Activated naive CD8-positive, alpha-beta T cell treated with anti-CD3 and anti-CD28 coated beads, Interleukin-2, amount 10 ng/mL, durations not matched to agents 7 days and 5 days (primary cell): ENCODE measurements at regions not wholly inside any gene's neighbourhood (a gene's known extent, or its start where the extent isn't known, plus 50 kb on each side); places are given as distances from the start of the nearest gene placed in this dataset.

Experiments
- ATAC-seq: fragments of 150-1000 bp; cut with Tn5 transposase; one replicate; pipeline ENCODE4 v1.10.0; 2021; ENCODE audit warnings: low read depth, moderate library complexity
- POLR2A ChIA-PET: fragments of 350-600 bp; sonication (Branson Sonifier 250); formaldehyde crosslinking; loops from one replicate; lab custom pipeline; 2021; ENCODE audit warnings: antibody characterized with exemption; lab: Charles Lee
- DNase-seq: peaks from one replicate; pipeline ENCODE4 v3.0.0; 2021
- H3K27ac Mint-ChIP-seq: one replicate; pipeline ENCODE4 v1.8.0; 2022; ENCODE audit warnings: mild to moderate bottlenecking, mixed read lengths
- H3K27me3 Mint-ChIP-seq: one replicate; pipeline ENCODE4 v1.8.0; 2022; ENCODE audit warnings: mild to moderate bottlenecking, moderate library complexity, mixed read lengths
- H3K36me3 Mint-ChIP-seq: one replicate; pipeline ENCODE4 v1.8.0; 2021; ENCODE audit warnings: mild to moderate bottlenecking, mixed read lengths
- H3K4me1 Mint-ChIP-seq: one replicate; pipeline ENCODE4 v1.8.0; 2021; ENCODE audit warnings: mixed read lengths
- H3K4me3 Mint-ChIP-seq: one replicate; pipeline ENCODE4 v1.8.0; 2022; ENCODE audit warnings: mild to moderate bottlenecking, moderate library complexity, mixed read lengths
- H3K9me3 Mint-ChIP-seq: one replicate; pipeline ENCODE4 v1.8.0; 2021; ENCODE audit warnings: mixed read lengths

- Mint-ChIP-seq H3K4me3 (no peak overlapping the region), H3K27ac (no peak overlapping the region), H3K9me3 (peaks cover 3% of the 10 kb centered on the region)
Measured at GRCh38 chr1:106120789-106121188, 935.7 kb upstream of the PRMT6 start.

GRCh38 chr1:106121728-106122127 lies 934.7 kb upstream of the PRMT6 start:
- Mint-ChIP-seq H3K27ac (no peak overlapping the region), H3K36me3 (no peaks in the 10 kb centered on the region), H3K9me3 (peaks cover 5% of the 10 kb centered on the region), H3K4me1 (no peaks in the 10 kb centered on the region), H3K27me3 (no peaks in the 10 kb centered on the region), H3K4me3 (no peak overlapping the region)
- POLR2A ChIA-PET = no interaction called here
- DNase-seq (no peak), ATAC-seq (no peak)

More at GRCh38 chr1:106120789-106121188, 935.7 kb upstream of the PRMT6 start:
- POLR2A ChIA-PET = no interaction called here
- ATAC-seq (no peak), DNase-seq (no peak)
- Mint-ChIP-seq H3K36me3 (no peaks in the 10 kb centered on the region), H3K4me1 (no peaks in the 10 kb centered on the region), H3K27me3 (no peaks in the 10 kb centered on the region)

GRCh38 chr1:106134561-106134960 lies 921.9 kb upstream of the PRMT6 start:
- Mint-ChIP-seq H3K4me1 (no peaks in the 10 kb centered on the region), H3K4me3 (no peak overlapping the region)
- POLR2A ChIA-PET = no interaction called here

GRCh38 chr1:106173101-106173500 lies 883.4 kb upstream of the PRMT6 start:
- H3K36me3 Mint-ChIP-seq = no peaks in the 10 kb centered on the region
- ATAC-seq = no peak
- peaks cover 4% of the 10 kb centered on the region for H3K9me3 Mint-ChIP-seq
- H3K27me3 Mint-ChIP-seq = no peaks in the 10 kb centered on the region
- POLR2A ChIA-PET = no interaction called here
- no peak for DNase-seq
- no peaks in the 10 kb centered on the region for H3K4me1 Mint-ChIP-seq
- no peak overlapping the region for H3K27ac Mint-ChIP-seq
- no peak overlapping the region for H3K4me3 Mint-ChIP-seq

More at GRCh38 chr1:106134561-106134960, 921.9 kb upstream of the PRMT6 start:
- Mint-ChIP-seq H3K27me3 (no peaks in the 10 kb centered on the region), H3K27ac (no peak overlapping the region), H3K36me3 (no peaks in the 10 kb centered on the region), H3K9me3 (no peaks in the 10 kb centered on the region)
- no peak for DNase-seq
- ATAC-seq = no peak

GRCh38 chr1:106178791-106179190 lies 877.7 kb upstream of the PRMT6 start:
- H3K27me3 Mint-ChIP-seq = no peaks in the 10 kb centered on the region
- POLR2A ChIA-PET = no interaction called here
- peaks cover 2% of the 10 kb centered on the region for H3K9me3 Mint-ChIP-seq
- H3K4me1 Mint-ChIP-seq = no peaks in the 10 kb centered on the region
- no peaks in the 10 kb centered on the region for H3K36me3 Mint-ChIP-seq
- H3K27ac Mint-ChIP-seq = no peak overlapping the region
- no peak for ATAC-seq
- no peak for DNase-seq
- H3K4me3 Mint-ChIP-seq = no peak overlapping the region

- Mint-ChIP-seq H3K27me3 (no peaks in the 10 kb centered on the region), H3K27ac (no peak overlapping the region), H3K4me3 (no peak overlapping the region), H3K36me3 (no peaks in the 10 kb centered on the region), H3K4me1 (no peaks in the 10 kb centered on the region), H3K9me3 (peaks cover 6% of the 10 kb centered on the region)
- POLR2A ChIA-PET = no interaction called here
- DNase-seq = no peak
- ATAC-seq = no peak
Measured at GRCh38 chr1:106181866-106182265, 874.6 kb upstream of the PRMT6 start.

- no peak overlapping the region for H3K27ac Mint-ChIP-seq
- H3K4me1 Mint-ChIP-seq = no peaks in the 10 kb centered on the region
Measured at GRCh38 chr1:106185089-106185488, 871.4 kb upstream of the PRMT6 start.

GRCh38 chr1:106189780-106190179 lies 866.7 kb upstream of the PRMT6 start:
- Mint-ChIP-seq H3K4me3 (no peak overlapping the region), H3K27me3 (no peaks in the 10 kb centered on the region), H3K9me3 (peaks cover 11% of the 10 kb centered on the region), H3K4me1 (no peaks in the 10 kb centered on the region), H3K36me3 (no peaks in the 10 kb centered on the region), H3K27ac (no peak overlapping the region)
- POLR2A ChIA-PET = no interaction called here
- DNase-seq = no peak
- no peak for ATAC-seq

More at GRCh38 chr1:106185089-106185488, 871.4 kb upstream of the PRMT6 start:
- Mint-ChIP-seq H3K4me3 (no peak overlapping the region), H3K36me3 (no peaks in the 10 kb centered on the region), H3K9me3 (peaks cover 6% of the 10 kb centered on the region), H3K27me3 (no peaks in the 10 kb centered on the region)
- ATAC-seq (no peak), DNase-seq (no peak)
- POLR2A ChIA-PET = no interaction called here

- DNase-seq (no peak), ATAC-seq (no peak)
- Mint-ChIP-seq H3K9me3 (peaks cover 14% of the 10 kb centered on the region), H3K4me3 (no peak overlapping the region), H3K27ac (no peak overlapping the region), H3K27me3 (no peaks in the 10 kb centered on the region), H3K36me3 (no peaks in the 10 kb centered on the region), H3K4me1 (no peaks in the 10 kb centered on the region)
- POLR2A ChIA-PET = no interaction called here
Measured at GRCh38 chr1:106194206-106194605, 862.3 kb upstream of the PRMT6 start.

- POLR2A ChIA-PET = no interaction called here
Measured at GRCh38 chr1:106200711-106201110, 855.8 kb upstream of the PRMT6 start.

GRCh38 chr1:106207185-106207584 lies 849.3 kb upstream of the PRMT6 start:
- POLR2A ChIA-PET = no interaction called here
- DNase-seq = no peak
- no peaks in the 10 kb centered on the region for H3K36me3 Mint-ChIP-seq

More at GRCh38 chr1:106200711-106201110, 855.8 kb upstream of the PRMT6 start:
- ATAC-seq = no peak
- no peak overlapping the region for H3K4me3 Mint-ChIP-seq
- H3K27ac Mint-ChIP-seq = no peak overlapping the region
- DNase-seq = no peak
- peaks cover 4% of the 10 kb centered on the region for H3K9me3 Mint-ChIP-seq
- H3K4me1 Mint-ChIP-seq = no peaks in the 10 kb centered on the region
- no peaks in the 10 kb centered on the region for H3K36me3 Mint-ChIP-seq
- no peaks in the 10 kb centered on the region for H3K27me3 Mint-ChIP-seq

GRCh38 chr1:106217765-106218164 lies 838.7 kb upstream of the PRMT6 start:
- Mint-ChIP-seq H3K4me3 (no peak overlapping the region), H3K27me3 (no peaks in the 10 kb centered on the region), H3K36me3 (no peaks in the 10 kb centered on the region)

More at GRCh38 chr1:106207185-106207584, 849.3 kb upstream of the PRMT6 start:
- Mint-ChIP-seq H3K4me1 (no peaks in the 10 kb centered on the region), H3K4me3 (no peak overlapping the region), H3K9me3 (no peaks in the 10 kb centered on the region), H3K27ac (no peak overlapping the region), H3K27me3 (no peaks in the 10 kb centered on the region)
- ATAC-seq = no peak

GRCh38 chr1:106222403-106222802 lies 834.1 kb upstream of the PRMT6 start:
- ATAC-seq (no peak), DNase-seq (no peak)
- no peaks in the 10 kb centered on the region for H3K36me3 Mint-ChIP-seq
- H3K4me1 Mint-ChIP-seq = no peaks in the 10 kb centered on the region
- no peak overlapping the region for H3K4me3 Mint-ChIP-seq
- no peak overlapping the region for H3K27ac Mint-ChIP-seq
- no peaks in the 10 kb centered on the region for H3K27me3 Mint-ChIP-seq
- POLR2A ChIA-PET = no interaction called here
- no peaks in the 10 kb centered on the region for H3K9me3 Mint-ChIP-seq

More at GRCh38 chr1:106217765-106218164, 838.7 kb upstream of the PRMT6 start:
- no peak overlapping the region for H3K27ac Mint-ChIP-seq
- H3K9me3 Mint-ChIP-seq = no peaks in the 10 kb centered on the region
- no peak for ATAC-seq
- POLR2A ChIA-PET = no interaction called here
- no peaks in the 10 kb centered on the region for H3K4me1 Mint-ChIP-seq
- DNase-seq = no peak

GRCh38 chr1:106223213-106223612 lies 833.3 kb upstream of the PRMT6 start:
- no peaks in the 10 kb centered on the region for H3K9me3 Mint-ChIP-seq

GRCh38 chr1:106224426-106224825 lies 832.0 kb upstream of the PRMT6 start:
- DNase-seq (no peak), ATAC-seq (no peak)
- Mint-ChIP-seq H3K9me3 (no peaks in the 10 kb centered on the region), H3K27ac (no peak overlapping the region), H3K4me3 (no peak overlapping the region), H3K4me1 (no peaks in the 10 kb centered on the region), H3K36me3 (no peaks in the 10 kb centered on the region), H3K27me3 (no peaks in the 10 kb centered on the region)
- POLR2A ChIA-PET = no interaction called here

More at GRCh38 chr1:106223213-106223612, 833.3 kb upstream of the PRMT6 start:
- DNase-seq (no peak), ATAC-seq (no peak)
- H3K4me3 Mint-ChIP-seq = no peak overlapping the region
- no peak overlapping the region for H3K27ac Mint-ChIP-seq
- POLR2A ChIA-PET = no interaction called here
- H3K4me1 Mint-ChIP-seq = no peaks in the 10 kb centered on the region
- H3K36me3 Mint-ChIP-seq = no peaks in the 10 kb centered on the region
- no peaks in the 10 kb centered on the region for H3K27me3 Mint-ChIP-seq
